ENCODE measurements at regions not wholly inside any gene's neighbourhood (a gene's known extent, or its start where the extent isn't known, plus 50 kb on each side); places are given as distances from the start of the nearest gene placed in this dataset.
"Not testable (repeated sequence)": the region's sequence is repeated elsewhere in the genome, so short reads cannot be mapped to it uniquely, and the experiment has no call there.

DNA sequence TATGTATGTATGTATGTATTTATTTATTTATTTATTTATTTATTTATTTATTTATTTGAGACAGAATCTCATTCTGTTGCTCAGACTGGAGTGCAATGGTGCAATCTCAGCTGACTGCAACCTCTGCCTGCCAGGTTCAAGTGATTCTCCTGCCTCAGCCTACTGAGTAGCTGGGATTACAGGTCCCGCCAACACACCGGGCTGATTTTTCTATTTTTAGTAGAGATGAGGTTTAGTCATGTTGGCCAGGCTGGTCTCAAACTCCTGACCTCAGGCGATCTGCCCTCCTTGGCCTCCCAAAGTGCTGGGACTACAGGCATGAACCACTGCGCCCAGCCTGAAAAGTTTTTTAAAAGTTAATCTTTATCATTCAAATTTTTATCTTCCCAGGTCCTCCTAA lies 532.9 kb upstream of the SMIM21 start:
- H3K4me3 ChIP-seq; H3K4me1 ChIP-seq; DNase-seq (ENCODE audit: low spot score in 2 of 2); in situ Hi-C loops (cut with MboI; ENCODE audit: low sequenced_read_pairs); H3K36me3 ChIP-seq (replicated peaks); H3K9me3 ChIP-seq; H3K27me3 ChIP-seq (ENCODE audit: low read depth): not testable (repeated sequence)

GRCh38 chr18:75959150-75959549 lies 531.6 kb upstream of the SMIM21 start:
- in situ Hi-C loops (cut with MboI; ENCODE audit: low sequenced_read_pairs) = no loop called here
- no peaks in the 10 kb centered on the region for H3K36me3 ChIP-seq (replicated peaks)
- H3K9me3 ChIP-seq = no peaks in the 10 kb centered on the region
- H3K27me3 ChIP-seq (ENCODE audit: low read depth) = no peaks in the 10 kb centered on the region
- no peak for DNase-seq (ENCODE audit: low spot score in 2 of 2)
- H3K4me3 ChIP-seq = no peak overlapping the region
- H3K4me1 ChIP-seq = no peaks in the 10 kb centered on the region

- H3K9me3 ChIP-seq = no peaks in the 10 kb centered on the region
- no peak for DNase-seq (ENCODE audit: low spot score in 2 of 2)
- no peak overlapping the region for H3K4me3 ChIP-seq
- no peaks in the 10 kb centered on the region for H3K36me3 ChIP-seq (replicated peaks)
- H3K27me3 ChIP-seq (ENCODE audit: low read depth) = no peaks in the 10 kb centered on the region
- no peaks in the 10 kb centered on the region for H3K4me1 ChIP-seq
- in situ Hi-C loops (cut with MboI; ENCODE audit: low sequenced_read_pairs) = no loop called here
These were observed 531.2 kb upstream of the SMIM21 start for GRCh38 chr18:75958683-75959082.

DNA sequence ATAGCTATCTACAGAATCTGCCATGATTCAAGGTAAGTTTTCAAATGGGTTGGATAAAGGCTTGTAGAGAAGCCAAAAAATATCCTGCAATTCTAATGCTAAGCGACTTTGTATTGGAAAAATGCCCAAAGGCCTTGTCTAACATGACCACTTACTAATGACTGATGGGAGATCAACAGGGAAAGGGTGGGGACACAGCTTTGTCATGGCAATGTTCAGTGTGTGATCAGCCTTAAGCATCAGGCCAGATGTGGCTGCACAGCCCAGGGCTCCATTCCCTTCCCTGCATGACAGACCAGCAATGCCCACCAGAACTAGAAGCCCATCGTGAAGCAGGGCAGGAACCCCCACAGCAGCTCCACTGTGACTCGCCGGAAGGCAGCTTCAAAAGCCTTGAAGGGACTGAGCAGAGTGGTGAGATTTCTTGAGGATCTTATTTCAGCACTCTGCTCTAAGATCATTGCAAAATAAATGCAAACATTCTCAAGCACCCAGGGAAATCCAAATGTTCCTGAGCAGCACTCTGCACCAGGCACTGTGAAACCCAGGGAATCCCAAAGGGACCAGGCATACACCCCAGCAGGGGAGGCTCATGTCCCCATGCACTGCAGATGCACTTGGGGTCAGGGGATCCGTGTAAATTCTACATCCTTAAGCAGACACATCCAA lies 517.9 kb upstream of the SMIM21 start:
- in situ Hi-C loops (cut with MboI; ENCODE audit: low sequenced_read_pairs) = no loop called here

DNA sequence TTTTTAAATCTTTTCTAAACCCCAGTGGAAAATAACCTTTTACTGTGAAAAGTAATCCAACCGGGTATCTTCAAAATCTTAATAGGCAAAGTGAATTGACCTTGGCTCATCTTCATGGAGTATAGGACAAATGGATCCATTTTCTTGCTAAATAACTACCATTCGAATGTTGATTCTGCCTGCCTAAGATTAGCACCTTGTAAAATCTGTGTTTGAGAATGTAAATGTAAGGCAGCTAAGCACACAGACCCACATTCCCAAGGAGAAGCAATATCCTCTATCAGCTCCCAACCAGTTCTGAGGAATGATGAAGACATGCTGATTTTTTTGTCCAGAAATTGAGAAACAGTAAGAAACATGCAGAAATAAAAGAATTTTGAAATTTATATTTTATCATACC lies 509.8 kb upstream of the SMIM21 start:
- Histone ChIP-seq H3K4me1 (no peaks in the 10 kb centered on the region), H3K4me3 (no peak overlapping the region), H3K9me3 (no peaks in the 10 kb centered on the region), H3K36me3 (replicated peaks) (no peaks in the 10 kb centered on the region), H3K27me3 (ENCODE audit: low read depth) (no peaks in the 10 kb centered on the region)
- in situ Hi-C loops (cut with MboI; ENCODE audit: low sequenced_read_pairs) = no loop called here
- DNase-seq (ENCODE audit: low spot score in 2 of 2) = peak in 1 of 2 experiments; percentile 20

More for the DNA sequence above, 517.9 kb upstream of the SMIM21 start:
- no peak for DNase-seq (ENCODE audit: low spot score in 2 of 2)
- no peak overlapping the region for H3K4me3 ChIP-seq
- H3K27me3 ChIP-seq (ENCODE audit: low read depth) = no peaks in the 10 kb centered on the region
- H3K36me3 ChIP-seq (replicated peaks) = no peaks in the 10 kb centered on the region
- no peaks in the 10 kb centered on the region for H3K4me1 ChIP-seq
- H3K9me3 ChIP-seq = no peaks in the 10 kb centered on the region

DNA sequence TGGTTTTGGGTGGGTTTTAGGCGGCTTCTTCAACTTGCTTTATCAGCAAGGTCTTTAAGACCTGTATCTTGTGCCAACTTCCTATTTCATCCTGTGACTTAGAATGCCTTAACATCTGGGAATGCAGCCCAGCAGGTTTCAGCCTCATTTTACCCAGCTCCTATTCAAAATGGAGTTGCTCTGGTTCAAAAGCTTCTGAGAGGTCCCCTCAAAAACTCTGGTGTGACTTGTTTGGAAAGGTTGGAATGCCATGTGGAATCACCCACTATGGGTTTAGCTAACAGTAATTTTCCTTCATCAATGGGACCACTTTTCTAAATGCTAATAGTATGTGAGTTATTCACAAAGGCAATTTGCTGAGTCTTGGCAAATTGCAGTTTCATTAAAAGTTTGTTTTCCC lies 509.4 kb upstream of the SMIM21 start:
- no peak overlapping the region for H3K4me3 ChIP-seq
- no peaks in the 10 kb centered on the region for H3K4me1 ChIP-seq
- no peak for DNase-seq (ENCODE audit: low spot score in 2 of 2)
- in situ Hi-C loops (cut with MboI; ENCODE audit: low sequenced_read_pairs) = no loop called here
- H3K9me3 ChIP-seq = no peaks in the 10 kb centered on the region
- no peaks in the 10 kb centered on the region for H3K27me3 ChIP-seq (ENCODE audit: low read depth)
- no peaks in the 10 kb centered on the region for H3K36me3 ChIP-seq (replicated peaks)

- Histone ChIP-seq H3K4me1 (no peaks in the 10 kb centered on the region), H3K27me3 (ENCODE audit: low read depth) (no peaks in the 10 kb centered on the region), H3K36me3 (replicated peaks) (no peaks in the 10 kb centered on the region), H3K4me3 (no peak overlapping the region), H3K9me3 (no peaks in the 10 kb centered on the region)
- no peak for DNase-seq (ENCODE audit: low spot score in 2 of 2)
- in situ Hi-C loops (cut with MboI; ENCODE audit: low sequenced_read_pairs) = no loop called here
These were observed 503.6 kb upstream of the SMIM21 start for GRCh38 chr18:75931079-75931478.

DNA sequence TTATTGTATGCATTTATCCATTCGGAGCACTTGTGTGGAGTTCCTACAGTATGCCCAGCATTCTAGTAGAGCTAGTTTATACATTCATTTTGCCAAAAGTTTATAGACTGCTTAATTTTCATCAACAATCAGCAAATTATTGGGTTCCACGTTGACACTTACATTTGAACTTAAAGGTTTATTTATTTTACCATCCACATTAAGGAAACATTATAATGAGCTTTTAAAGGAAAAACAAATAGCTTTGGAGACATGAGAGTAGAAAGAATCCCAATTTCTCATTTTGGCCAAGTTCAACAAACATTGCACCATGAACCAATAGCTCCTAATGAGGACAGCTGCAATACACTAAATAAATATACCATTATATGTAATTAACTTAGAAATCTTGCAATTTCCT lies 501.2 kb upstream of the SMIM21 start:
- no peaks in the 10 kb centered on the region for H3K9me3 ChIP-seq
- H3K4me1 ChIP-seq = no peaks in the 10 kb centered on the region
- H3K36me3 ChIP-seq (replicated peaks) = no peaks in the 10 kb centered on the region
- in situ Hi-C loops (cut with MboI; ENCODE audit: low sequenced_read_pairs) = no loop called here
- no peaks in the 10 kb centered on the region for H3K27me3 ChIP-seq (ENCODE audit: low read depth)
- H3K4me3 ChIP-seq = no peak overlapping the region
- no peak for DNase-seq (ENCODE audit: low spot score in 2 of 2)

GRCh38 chr18:75927791-75928190 lies 500.3 kb upstream of the SMIM21 start:
- H3K4me1 ChIP-seq = no peaks in the 10 kb centered on the region
- no peak for DNase-seq (ENCODE audit: low spot score in 2 of 2)
- in situ Hi-C loops (cut with MboI; ENCODE audit: low sequenced_read_pairs) = no loop called here

DNA sequence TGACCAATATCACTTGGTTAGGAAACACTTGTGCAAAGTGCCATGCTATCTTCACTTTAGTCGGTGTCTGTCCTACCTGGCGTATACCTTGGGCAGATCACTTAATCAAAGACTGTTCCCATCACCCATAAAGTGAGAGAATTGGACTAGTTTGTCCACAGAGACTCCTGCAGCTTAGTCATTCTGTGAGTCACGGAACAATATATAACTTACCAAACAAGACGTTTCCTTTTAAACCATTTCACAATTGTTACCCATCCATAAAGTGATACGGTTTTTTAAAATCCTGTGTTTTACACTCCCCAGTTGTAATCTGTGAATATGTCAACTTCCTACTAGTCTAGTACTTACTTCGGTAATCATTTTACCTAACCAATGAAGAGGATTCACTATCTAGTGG lies 499.3 kb upstream of the SMIM21 start:
- no peaks in the 10 kb centered on the region for H3K36me3 ChIP-seq (replicated peaks)
- no peak overlapping the region for H3K4me3 ChIP-seq
- no peaks in the 10 kb centered on the region for H3K27me3 ChIP-seq (ENCODE audit: low read depth)
- in situ Hi-C loops (cut with MboI; ENCODE audit: low sequenced_read_pairs) = no loop called here
- no peaks in the 10 kb centered on the region for H3K9me3 ChIP-seq
- no peak for DNase-seq (ENCODE audit: low spot score in 2 of 2)
- H3K4me1 ChIP-seq = no peaks in the 10 kb centered on the region

More at GRCh38 chr18:75927791-75928190, 500.3 kb upstream of the SMIM21 start:
- no peaks in the 10 kb centered on the region for H3K36me3 ChIP-seq (replicated peaks)
- no peak overlapping the region for H3K4me3 ChIP-seq
- H3K27me3 ChIP-seq (ENCODE audit: low read depth) = no peaks in the 10 kb centered on the region
- no peaks in the 10 kb centered on the region for H3K9me3 ChIP-seq

DNA sequence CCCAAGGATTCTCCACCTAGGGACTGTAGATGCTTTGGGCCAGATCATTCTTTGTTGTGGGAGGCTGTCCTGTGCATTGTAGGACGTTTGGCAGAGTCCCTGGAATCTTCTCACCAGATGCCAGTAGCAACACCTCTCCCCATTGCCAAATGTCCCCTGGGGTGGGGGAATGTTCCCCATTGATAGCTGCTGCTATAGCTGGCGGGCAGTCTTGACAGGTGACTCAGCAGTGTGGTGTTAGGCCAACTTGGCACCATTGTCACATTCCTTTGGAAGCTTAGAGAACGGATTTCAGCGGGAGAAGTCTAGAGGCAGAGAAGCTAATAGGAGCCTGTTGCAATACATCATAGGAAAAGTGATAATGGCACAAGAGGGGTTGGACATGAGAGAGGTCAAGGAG lies 495.7 kb upstream of the SMIM21 start:
- Histone ChIP-seq H3K36me3 (replicated peaks) (no peaks in the 10 kb centered on the region), H3K4me3 (no peak overlapping the region), H3K27me3 (ENCODE audit: low read depth) (no peaks in the 10 kb centered on the region), H3K4me1 (no peaks in the 10 kb centered on the region), H3K9me3 (no peaks in the 10 kb centered on the region)
- DNase-seq (ENCODE audit: low spot score in 2 of 2) = no peak
- in situ Hi-C loops (cut with MboI; ENCODE audit: low sequenced_read_pairs) = no loop called here

DNA sequence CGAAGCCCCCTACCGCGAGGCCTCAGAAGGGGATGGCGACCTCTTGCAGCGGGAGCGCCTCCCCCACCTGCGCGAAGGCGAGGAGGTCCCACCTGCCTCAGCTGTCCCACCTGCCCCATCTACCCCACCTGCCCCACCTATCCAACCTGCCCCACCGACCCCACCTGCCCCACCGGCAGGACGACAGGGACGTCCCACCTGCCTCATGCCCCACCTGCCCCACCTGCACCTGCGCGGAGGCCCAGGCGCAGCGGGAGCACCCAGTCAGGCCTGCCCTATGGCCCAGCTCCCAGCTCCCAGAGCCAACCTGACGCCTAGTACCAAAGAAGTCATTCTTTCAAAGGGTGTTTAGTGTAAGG lies 489.1 kb upstream of the SMIM21 start:
- no peaks in the 10 kb centered on the region for H3K9me3 ChIP-seq
- DNase-seq (ENCODE audit: low spot score in 2 of 2) = no peak
- no peak overlapping the region for H3K4me3 ChIP-seq
- H3K36me3 ChIP-seq (replicated peaks) = no peaks in the 10 kb centered on the region
- in situ Hi-C loops (cut with MboI; ENCODE audit: low sequenced_read_pairs) = no loop called here
- H3K4me1 ChIP-seq = no peaks in the 10 kb centered on the region
- H3K27me3 ChIP-seq (ENCODE audit: low read depth) = no peaks in the 10 kb centered on the region

DNA sequence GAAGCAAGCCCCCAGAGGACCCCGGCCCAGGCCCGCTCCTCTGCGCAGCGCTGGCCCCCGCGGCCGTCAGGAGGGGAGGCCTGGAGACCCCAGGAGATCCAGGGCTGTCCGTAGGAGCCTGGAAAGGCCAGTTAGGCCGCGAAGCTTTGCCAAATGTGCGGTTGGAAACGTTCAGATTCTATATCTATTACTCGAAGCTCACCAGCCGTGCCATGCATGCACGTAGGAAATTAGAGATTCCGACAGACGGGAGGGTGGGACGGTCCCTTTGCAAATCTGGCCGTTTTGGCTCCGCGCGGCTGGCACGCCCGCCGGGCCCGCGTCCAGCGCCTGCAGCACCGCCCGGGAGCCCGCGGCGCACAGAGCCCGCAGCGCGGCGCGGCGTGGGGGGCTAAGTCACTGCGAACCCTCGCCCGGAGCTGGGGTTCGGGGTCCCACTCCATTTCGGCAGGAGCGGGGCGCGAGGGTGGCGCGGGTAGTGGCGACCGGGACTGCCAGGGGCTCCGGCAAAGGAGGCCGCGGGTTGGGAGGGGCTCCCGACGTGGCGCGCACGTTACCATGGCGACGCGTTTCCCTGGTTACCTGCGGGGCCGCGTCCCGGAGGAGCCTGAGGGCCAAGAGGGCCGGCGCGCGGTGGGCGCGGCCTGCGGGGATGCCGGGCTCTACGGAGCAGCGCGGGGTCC lies 488.6 kb upstream of the SMIM21 start:
- no peaks in the 10 kb centered on the region for H3K4me1 ChIP-seq
- H3K27me3 ChIP-seq (ENCODE audit: low read depth) = no peaks in the 10 kb centered on the region
- no peaks in the 10 kb centered on the region for H3K36me3 ChIP-seq (replicated peaks)
- no peaks in the 10 kb centered on the region for H3K9me3 ChIP-seq
- DNase-seq (ENCODE audit: low spot score in 2 of 2) = peak in 1 of 2 experiments; percentile 8
- H3K4me3 ChIP-seq = no peak overlapping the region
- in situ Hi-C loops (cut with MboI; ENCODE audit: low sequenced_read_pairs) = no loop called here

GRCh38 chr18:75912829-75913228 lies 485.3 kb upstream of the SMIM21 start:
- in situ Hi-C loops (cut with MboI; ENCODE audit: low sequenced_read_pairs) = no loop called here
- no peaks in the 10 kb centered on the region for H3K9me3 ChIP-seq
- no peaks in the 10 kb centered on the region for H3K36me3 ChIP-seq (replicated peaks)
- no peaks in the 10 kb centered on the region for H3K4me1 ChIP-seq
- no peaks in the 10 kb centered on the region for H3K27me3 ChIP-seq (ENCODE audit: low read depth)
- DNase-seq (ENCODE audit: low spot score in 2 of 2) = no peak
- no peak overlapping the region for H3K4me3 ChIP-seq

DNA sequence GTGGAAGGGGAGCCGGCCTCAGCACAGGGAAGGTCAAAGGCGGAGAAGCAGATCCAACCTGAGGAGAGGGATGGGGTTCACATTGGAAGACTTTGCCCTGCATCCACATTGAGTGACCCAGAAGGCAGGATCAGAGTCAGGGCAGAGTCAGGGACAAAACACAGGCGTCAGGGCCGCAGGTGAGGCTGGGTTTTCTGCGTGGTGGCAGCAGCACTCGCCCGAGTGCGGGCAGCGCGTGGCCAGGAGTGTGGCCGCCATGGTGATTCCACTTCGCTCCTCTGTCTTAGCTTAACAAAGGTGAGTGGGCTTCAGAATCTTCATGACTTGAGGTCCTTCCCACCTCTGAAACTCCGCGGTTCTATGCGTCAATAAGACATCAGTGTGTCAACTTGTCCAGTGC lies 476.9 kb upstream of the SMIM21 start:
- no peaks in the 10 kb centered on the region for H3K4me1 ChIP-seq
- no peaks in the 10 kb centered on the region for H3K27me3 ChIP-seq (ENCODE audit: low read depth)
- no peak for DNase-seq (ENCODE audit: low spot score in 2 of 2)
- H3K36me3 ChIP-seq (replicated peaks) = no peaks in the 10 kb centered on the region
- H3K9me3 ChIP-seq = no peaks in the 10 kb centered on the region
- in situ Hi-C loops (cut with MboI; ENCODE audit: low sequenced_read_pairs) = no loop called here
- no peak overlapping the region for H3K4me3 ChIP-seq

Measured in HAP-1 (cell line).